HL-60 (cell line): ENCODE measurements at regions not wholly inside any gene's neighbourhood (a gene's known extent, or its start where the extent isn't known, plus 50 kb on each side); places are given as distances from the start of the nearest gene placed in this dataset.

Experiments
- GABPA ChIP-seq: IDR thresholded peaks from 2 replicates; pipeline ENCODE4 v1.6.1; 2012; ENCODE audit warnings: low read depth
- POLR2AphosphoS5 ChIP-seq: IDR thresholded peaks from 2 replicates; pipeline ENCODE4 v1.6.1; 2012; ENCODE audit warnings: low read depth
- REST ChIP-seq: IDR thresholded peaks from 2 replicates; pipeline ENCODE4 v1.6.1; 2012; ENCODE audit warnings: low read depth; ENCODE audit not compliant: insufficient replicate concordance
- SPI1 ChIP-seq: IDR thresholded peaks from 2 replicates; pipeline ENCODE4 v1.6.1; 2012; ENCODE audit warnings: low read depth, mild to moderate bottlenecking, borderline replicate concordance
- TF ChIP-seq, protein P1 (sequence below): IDR thresholded peaks from one replicate; pipeline ENCODE4 v1.5.1; 2011; ENCODE audit warnings: low read length, control low read depth, inconsistent platforms; ENCODE audit not compliant: insufficient read depth

DNA sequence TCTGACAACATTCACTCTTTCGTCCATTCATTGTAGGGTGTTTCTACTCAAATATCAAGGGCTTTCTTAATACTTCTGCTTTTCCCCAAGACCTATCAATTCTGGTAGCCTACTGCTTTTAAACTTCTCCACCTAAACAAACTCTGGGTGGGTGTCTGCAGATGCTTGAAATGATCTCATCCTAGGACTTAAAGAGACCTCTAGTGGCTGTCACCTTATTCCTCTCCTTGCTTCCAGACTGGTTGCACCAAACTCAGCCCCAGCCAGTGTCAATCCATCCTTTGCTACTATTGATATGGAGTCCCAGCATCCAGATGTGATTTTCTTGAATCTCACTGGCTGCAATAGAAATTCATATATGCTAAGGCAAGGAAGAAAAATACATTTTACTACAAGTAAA lies 274.7 kb downstream of the NXPE2 start:
- TF ChIP-seq, protein P1, sequence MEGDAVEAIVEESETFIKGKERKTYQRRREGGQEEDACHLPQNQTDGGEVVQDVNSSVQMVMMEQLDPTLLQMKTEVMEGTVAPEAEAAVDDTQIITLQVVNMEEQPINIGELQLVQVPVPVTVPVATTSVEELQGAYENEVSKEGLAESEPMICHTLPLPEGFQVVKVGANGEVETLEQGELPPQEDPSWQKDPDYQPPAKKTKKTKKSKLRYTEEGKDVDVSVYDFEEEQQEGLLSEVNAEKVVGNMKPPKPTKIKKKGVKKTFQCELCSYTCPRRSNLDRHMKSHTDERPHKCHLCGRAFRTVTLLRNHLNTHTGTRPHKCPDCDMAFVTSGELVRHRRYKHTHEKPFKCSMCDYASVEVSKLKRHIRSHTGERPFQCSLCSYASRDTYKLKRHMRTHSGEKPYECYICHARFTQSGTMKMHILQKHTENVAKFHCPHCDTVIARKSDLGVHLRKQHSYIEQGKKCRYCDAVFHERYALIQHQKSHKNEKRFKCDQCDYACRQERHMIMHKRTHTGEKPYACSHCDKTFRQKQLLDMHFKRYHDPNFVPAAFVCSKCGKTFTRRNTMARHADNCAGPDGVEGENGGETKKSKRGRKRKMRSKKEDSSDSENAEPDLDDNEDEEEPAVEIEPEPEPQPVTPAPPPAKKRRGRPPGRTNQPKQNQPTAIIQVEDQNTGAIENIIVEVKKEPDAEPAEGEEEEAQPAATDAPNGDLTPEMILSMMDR: no peak
- TF ChIP-seq REST (no peak), SPI1 (no peak), POLR2AphosphoS5 (no peak), GABPA (no peak)
